B cell (primary cell): ENCODE measurements at regions not wholly inside any gene's neighbourhood (a gene's known extent, or its start where the extent isn't known, plus 50 kb on each side); places are given as distances from the start of the nearest gene placed in this dataset.

Experiments used
- ATAC-seq: fragments of 200-7000 bp; cut with Tn5 transposase; one replicate; pipeline ENCODE4 v1.10.0; 2021; ENCODE audit warnings: low read depth, mild to moderate bottlenecking, moderate number of reproducible peaks, moderate library complexity
- CTCF ChIA-PET: fragments of 350-600 bp; sonication (Branson Sonifier 250); formaldehyde crosslinking; loops from one replicate; lab custom pipeline; 2021; ENCODE audit warnings: antibody characterized with exemption, inconsistent platforms; lab: Charles Lee
- POLR2A ChIA-PET: fragments of 350-600 bp; sonication (Branson Sonifier 250); formaldehyde crosslinking; loops from one replicate; lab custom pipeline; 2021; ENCODE audit warnings: antibody characterized with exemption; lab: Charles Lee
- DNase-seq: peaks from one replicate; pipeline ENCODE4 v3.0.0; 2013
- H2AFZ ChIP-seq: 2 replicates; pipeline ENCODE4 v1.6.1; 2012; ENCODE audit warnings: mild to moderate bottlenecking, low read depth, low read length; ENCODE audit not compliant: insufficient read depth, poor library complexity, severe bottlenecking
- H3K27ac ChIP-seq, 2 donors: 1 replicate in 1 of 2; 2 replicates in 1 of 2; pipeline ENCODE4 v1.5.1; 2012 to 2013; ENCODE audit warnings: low read length in 2 of 2, mild to moderate bottlenecking in 2 of 2, moderate library complexity in 1 of 2
- H3K27me3 ChIP-seq, 4 experiments: fragments of 200-600 bp in 1 of 4; sonication (generic) in 1 of 4; replicated peaks in 1 of 4; 1 replicate in 2 of 4; 2 replicates in 2 of 4; pipeline versions ENCODE4 v1.6.1 to v1.7.0; 2013 to 2016; ENCODE audit warnings: low read length in 3 of 4, mild to moderate bottlenecking in 2 of 4, mixed read lengths in 1 of 4, moderate library complexity in 1 of 4; ENCODE audit not compliant: insufficient read depth in 4 of 4, control insufficient read depth in 3 of 4; ENCODE audit errors: control extremely low read depth in 1 of 4
- H3K36me3 ChIP-seq, 2 experiments: replicated peaks in 1 of 2; 1 replicate in 1 of 2; 2 replicates in 1 of 2; pipeline versions ENCODE4 v1.6.1 to v1.7.1; 2013; ENCODE audit warnings: low read length in 1 of 2; ENCODE audit not compliant: insufficient read depth in 2 of 2, control insufficient read depth in 1 of 2; ENCODE audit errors: control extremely low read depth in 1 of 2, extremely low read depth in 1 of 2
- H3K4me1 ChIP-seq, 2 donors: fragments of 200-600 bp in 1 of 2; sonication (generic) in 1 of 2; 1 replicate in 1 of 2; 2 replicates in 1 of 2; pipeline versions ENCODE4 v1.5.1 to v1.6.1; 2013 to 2017; ENCODE audit warnings: low read length in 2 of 2; ENCODE audit not compliant: control insufficient read depth in 2 of 2, insufficient read depth in 2 of 2
- H3K4me2 ChIP-seq: replicated peaks from 2 replicates; pipeline ENCODE3; 2012; ENCODE audit warnings: mild to moderate bottlenecking, low read depth, low read length; ENCODE audit not compliant: poor library complexity, severe bottlenecking
- H3K4me3 ChIP-seq, 5 experiments: fragments of 200-600 bp in 1 of 5; sonication (generic) in 1 of 5; 1 replicate in 3 of 5; 2 replicates in 2 of 5; pipeline versions ENCODE4 v1.5.1 to v1.7.0; 2011 to 2016; ENCODE audit warnings: low read length in 4 of 5, mild to moderate bottlenecking in 4 of 5, low read depth in 2 of 5, control low read depth in 1 of 5, moderate library complexity in 1 of 5; ENCODE audit not compliant: insufficient read depth in 1 of 5; ENCODE audit errors: control extremely low read depth in 1 of 5, extremely low read depth in 1 of 5
- H3K79me2 ChIP-seq: fragments of 200-600 bp; sonication (generic); one replicate; pipeline ENCODE4 v1.6.0; 2016; ENCODE audit warnings: low read length; ENCODE audit not compliant: control insufficient read depth, insufficient read depth
- H3K9ac ChIP-seq: fragments of 200-600 bp; sonication (generic); 2 replicates; pipeline ENCODE4 v1.6.1; 2017; ENCODE audit warnings: mild to moderate bottlenecking, low read length, moderate library complexity
- H3K9me3 ChIP-seq, 3 donors: one replicate each; pipeline versions ENCODE4 v1.6.1 to v1.7.1; 2013; ENCODE audit warnings: low read length in 2 of 3; ENCODE audit not compliant: control insufficient read depth in 2 of 3, insufficient read depth in 1 of 3; ENCODE audit errors: control extremely low read depth in 1 of 3
- H4K20me1 ChIP-seq: 2 replicates; pipeline ENCODE4 v1.6.0; 2012; ENCODE audit warnings: mild to moderate bottlenecking, low read length; ENCODE audit not compliant: insufficient read depth, control insufficient read depth, poor library complexity, severe bottlenecking
- H3K27ac Mint-ChIP-seq: one replicate; pipeline ENCODE4 v1.8.0; 2021; ENCODE audit warnings: mixed read lengths
- H3K27me3 Mint-ChIP-seq: one replicate; pipeline ENCODE4 v1.8.0; 2021; ENCODE audit warnings: mixed read lengths
- H3K4me1 Mint-ChIP-seq: one replicate; pipeline ENCODE4 v1.8.0; 2021; ENCODE audit warnings: mixed read lengths
- H3K4me3 Mint-ChIP-seq: one replicate; pipeline ENCODE4 v1.8.0; 2021; ENCODE audit warnings: mixed read lengths
- H3K9me3 Mint-ChIP-seq: one replicate; pipeline ENCODE4 v1.8.0; 2022; ENCODE audit warnings: mixed read lengths; ENCODE audit not compliant: insufficient read depth
- CTCF ChIP-seq: fragments of 200-600 bp; IDR thresholded peaks from one replicate; pipeline ENCODE4 v1.8.0; 2022; ENCODE audit warnings: antibody characterized with exemption, mild to moderate bottlenecking
- EZH2 ChIP-seq: IDR thresholded peaks from 2 replicates; pipeline ENCODE4 v1.6.1; 2012; ENCODE audit warnings: borderline replicate concordance, low read depth, mild to moderate bottlenecking, moderate library complexity, low read length; ENCODE audit not compliant: insufficient read depth, poor library complexity, severe bottlenecking
- WGBS: methylation state at CpG from one replicate; pipeline ENCODE4 v1.1.5; 2013; ENCODE audit warnings: missing lambda C conversion rate; ENCODE audit not compliant: insufficient coverage; 5-methylcytosine and 5-hydroxymethylcytosine counted together
- intact Hi-C: fragments of 100-400 bp; cut with micrococcal nuclease; formaldehyde crosslinking; loops from one replicate; pipeline ENCODE4 v1.10.0; 2022

GRCh38 chr18:27449104-27449503 is 264.0 kb upstream of the CHST9 start:
- Histone ChIP-seq H2AFZ (no peak overlapping the region), H3K36me3 (no peaks in the 10 kb centered on the region), H3K9ac (no peak overlapping the region), H3K4me3 (no peak overlapping the region), H3K4me2 (no peak overlapping the region), H3K4me1 (no peaks in the 10 kb centered on the region), H3K27me3 (no peaks in the 10 kb centered on the region), H3K27ac (no peak overlapping the region), H3K79me2 (no peaks in the 10 kb centered on the region), H4K20me1 (no peaks in the 10 kb centered on the region), H3K9me3 (peaks cover 0 to 1% (median 0%) of the 10 kb centered on the region in 3 donors)
- intact Hi-C loops, result no loop called here
- Mint-ChIP-seq H3K27ac (no peak overlapping the region), H3K27me3 (no peaks in the 10 kb centered on the region), H3K4me1 (no peaks in the 10 kb centered on the region), H3K9me3 (no peaks in the 10 kb centered on the region), H3K4me3 (no peak overlapping the region)
- ATAC-seq, result no peak
- POLR2A ChIA-PET, result no interaction called here
- WGBS, result 23% methylated on average over 6 of the region's 7 CpGs
- CTCF ChIA-PET, result no interaction called here
- no peak for TF ChIP-seq CTCF
- TF ChIP-seq EZH2, result no peak
- DNase-seq, result no peak

GRCh38 chr18:27447930-27448329 is 262.8 kb upstream of the CHST9 start:
- DNase-seq, result no peak
- CTCF ChIA-PET, result no interaction called here
- TF ChIP-seq EZH2 (no peak), CTCF (no peak)

More at GRCh38 chr18:27447930-27448329, 262.8 kb upstream of the CHST9 start:
- Mint-ChIP-seq H3K4me3 (no peak overlapping the region), H3K27me3 (no peaks in the 10 kb centered on the region), H3K27ac (no peak overlapping the region), H3K4me1 (no peaks in the 10 kb centered on the region), H3K9me3 (no peaks in the 10 kb centered on the region)
- intact Hi-C loops, result no loop called here
- H3K79me2 ChIP-seq, result no peaks in the 10 kb centered on the region
- H3K27ac ChIP-seq, result no peak overlapping the region
- H3K4me2 ChIP-seq, result no peak overlapping the region
- H3K27me3 ChIP-seq, result no peaks in the 10 kb centered on the region
- H3K4me3 ChIP-seq, result no peak overlapping the region
- no peaks in the 10 kb centered on the region for H3K36me3 ChIP-seq
- peaks cover 0 to 1% (median 0%) of the 10 kb centered on the region in 3 donors for H3K9me3 ChIP-seq
- H4K20me1 ChIP-seq, result no peaks in the 10 kb centered on the region
- H2AFZ ChIP-seq, result no peak overlapping the region
- no peak overlapping the region for H3K9ac ChIP-seq
- whole genome bisulfite sequencing, result 53% methylated on average over 2 of the region's 2 CpGs
- POLR2A ChIA-PET, result no interaction called here
- H3K4me1 ChIP-seq, result no peaks in the 10 kb centered on the region
- no peak for ATAC-seq
